ENCODE measurements at regions not wholly inside any gene's neighbourhood (a gene's known extent, or its start where the extent isn't known, plus 50 kb on each side); places are given as distances from the start of the nearest gene placed in this dataset.

DNA sequence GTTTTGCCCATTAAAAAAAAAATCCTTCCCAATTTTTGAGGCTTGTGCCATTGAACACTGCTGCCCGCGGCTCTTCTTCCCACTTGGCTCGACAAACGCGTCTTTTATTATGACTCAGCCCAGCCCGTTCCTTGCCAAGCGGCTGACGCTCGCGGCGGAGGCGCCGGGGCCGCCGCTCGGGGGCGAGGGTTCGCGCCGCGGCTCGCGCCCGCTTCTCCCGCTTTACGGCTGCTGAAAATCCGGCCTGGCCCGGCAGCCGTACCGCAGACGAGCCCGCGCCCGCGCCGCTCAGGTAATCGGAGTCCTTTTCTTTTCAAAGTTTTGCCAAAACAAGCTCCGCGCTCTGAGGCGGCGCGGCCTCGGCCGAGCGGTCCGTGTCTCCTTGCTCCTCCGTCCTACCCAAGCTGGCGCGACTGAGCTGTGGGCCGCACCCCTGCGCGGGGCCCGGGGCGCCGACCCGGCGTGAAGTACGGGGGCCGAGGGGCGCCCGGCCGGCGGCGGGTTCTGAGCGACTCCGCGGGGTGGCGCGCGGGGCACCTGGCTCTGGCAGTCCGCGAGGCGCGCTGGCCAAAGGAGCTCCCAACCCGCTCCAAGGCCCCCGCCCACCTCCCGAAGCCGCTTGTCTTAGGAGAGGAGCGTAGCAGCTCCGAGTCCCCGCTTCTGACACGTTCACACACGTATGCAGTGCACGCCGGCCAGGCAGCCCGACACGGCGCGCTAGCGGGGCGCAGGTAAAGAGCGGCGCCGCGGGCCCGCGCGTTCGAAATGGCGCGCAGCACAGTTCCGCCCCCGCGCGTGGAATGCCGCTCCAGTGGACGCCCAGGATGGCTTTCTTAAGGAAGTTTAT, 418.2 kb upstream of the NAALADL2 start (continued):
- TF ChIP-seq ZNF335 (tag by site-specific recombination; conservative IDR thresholded peaks at IDR 0.05) = no peak
- TF ChIP-seq, protein P1, sequence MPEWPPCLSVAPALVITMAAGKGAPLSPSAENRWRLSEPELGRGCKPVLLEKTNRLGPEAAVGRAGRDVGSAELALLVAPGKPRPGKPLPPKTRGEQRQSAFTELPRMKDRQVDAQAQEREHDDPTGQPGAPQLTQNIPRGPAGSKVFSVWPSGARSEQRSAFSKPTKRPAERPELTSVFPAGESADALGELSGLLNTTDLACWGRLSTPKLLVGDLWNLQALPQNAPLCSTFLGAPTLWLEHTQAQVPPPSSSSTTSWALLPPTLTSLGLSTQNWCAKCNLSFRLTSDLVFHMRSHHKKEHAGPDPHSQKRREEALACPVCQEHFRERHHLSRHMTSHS (tag by site-specific recombination; IDR thresholded peaks at IDR 0.05) = no peak
- TF ChIP-seq, protein P2, sequence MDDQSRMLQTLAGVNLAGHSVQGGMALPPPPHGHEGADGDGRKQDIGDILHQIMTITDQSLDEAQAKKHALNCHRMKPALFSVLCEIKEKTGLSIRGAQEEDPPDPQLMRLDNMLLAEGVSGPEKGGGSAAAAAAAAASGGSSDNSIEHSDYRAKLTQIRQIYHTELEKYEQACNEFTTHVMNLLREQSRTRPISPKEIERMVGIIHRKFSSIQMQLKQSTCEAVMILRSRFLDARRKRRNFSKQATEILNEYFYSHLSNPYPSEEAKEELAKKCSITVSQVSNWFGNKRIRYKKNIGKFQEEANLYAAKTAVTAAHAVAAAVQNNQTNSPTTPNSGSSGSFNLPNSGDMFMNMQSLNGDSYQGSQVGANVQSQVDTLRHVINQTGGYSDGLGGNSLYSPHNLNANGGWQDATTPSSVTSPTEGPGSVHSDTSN (CRISPR knock-in tag; IDR thresholded peaks at IDR 0.05) = no peak
- TF ChIP-seq, protein P3, sequence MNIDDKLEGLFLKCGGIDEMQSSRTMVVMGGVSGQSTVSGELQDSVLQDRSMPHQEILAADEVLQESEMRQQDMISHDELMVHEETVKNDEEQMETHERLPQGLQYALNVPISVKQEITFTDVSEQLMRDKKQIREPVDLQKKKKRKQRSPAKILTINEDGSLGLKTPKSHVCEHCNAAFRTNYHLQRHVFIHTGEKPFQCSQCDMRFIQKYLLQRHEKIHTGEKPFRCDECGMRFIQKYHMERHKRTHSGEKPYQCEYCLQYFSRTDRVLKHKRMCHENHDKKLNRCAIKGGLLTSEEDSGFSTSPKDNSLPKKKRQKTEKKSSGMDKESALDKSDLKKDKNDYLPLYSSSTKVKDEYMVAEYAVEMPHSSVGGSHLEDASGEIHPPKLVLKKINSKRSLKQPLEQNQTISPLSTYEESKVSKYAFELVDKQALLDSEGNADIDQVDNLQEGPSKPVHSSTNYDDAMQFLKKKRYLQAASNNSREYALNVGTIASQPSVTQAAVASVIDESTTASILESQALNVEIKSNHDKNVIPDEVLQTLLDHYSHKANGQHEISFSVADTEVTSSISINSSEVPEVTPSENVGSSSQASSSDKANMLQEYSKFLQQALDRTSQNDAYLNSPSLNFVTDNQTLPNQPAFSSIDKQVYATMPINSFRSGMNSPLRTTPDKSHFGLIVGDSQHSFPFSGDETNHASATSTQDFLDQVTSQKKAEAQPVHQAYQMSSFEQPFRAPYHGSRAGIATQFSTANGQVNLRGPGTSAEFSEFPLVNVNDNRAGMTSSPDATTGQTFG (tag by site-specific recombination; IDR thresholded peaks at IDR 0.05; ENCODE audit: borderline replicate concordance) = no peak
- TF ChIP-seq, protein P4, sequence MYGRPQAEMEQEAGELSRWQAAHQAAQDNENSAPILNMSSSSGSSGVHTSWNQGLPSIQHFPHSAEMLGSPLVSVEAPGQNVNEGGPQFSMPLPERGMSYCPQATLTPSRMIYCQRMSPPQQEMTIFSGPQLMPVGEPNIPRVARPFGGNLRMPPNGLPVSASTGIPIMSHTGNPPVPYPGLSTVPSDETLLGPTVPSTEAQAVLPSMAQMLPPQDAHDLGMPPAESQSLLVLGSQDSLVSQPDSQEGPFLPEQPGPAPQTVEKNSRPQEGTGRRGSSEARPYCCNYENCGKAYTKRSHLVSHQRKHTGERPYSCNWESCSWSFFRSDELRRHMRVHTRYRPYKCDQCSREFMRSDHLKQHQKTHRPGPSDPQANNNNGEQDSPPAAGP (tag by site-specific recombination; IDR thresholded peaks at IDR 0.05) = no peak
- TF ChIP-seq KLF9 (tag by site-specific recombination; IDR thresholded peaks at IDR 0.05; ENCODE audit: low read depth) = peak; percentile 62; the same call in 1 of the 2 replicates
- TF ChIP-seq ZNF426 (tag by site-specific recombination; IDR thresholded peaks at IDR 0.05) = no peak
- TF ChIP-seq ZNF16 (tag by site-specific recombination; IDR thresholded peaks at IDR 0.05; ENCODE audit: low read depth) = no peak
- TF ChIP-seq PRDM1 (tag by site-specific recombination; IDR thresholded peaks at IDR 0.05) = no peak
- TF ChIP-seq ZBTB48 (tag by site-specific recombination; IDR thresholded peaks at IDR 0.05) = no peak
- no peak for TF ChIP-seq ZNF664 (tag by site-specific recombination; IDR thresholded peaks at IDR 0.05)
- TF ChIP-seq RBAK (tag by site-specific recombination; IDR thresholded peaks at IDR 0.05) = no peak
- TF ChIP-seq, protein P5, sequence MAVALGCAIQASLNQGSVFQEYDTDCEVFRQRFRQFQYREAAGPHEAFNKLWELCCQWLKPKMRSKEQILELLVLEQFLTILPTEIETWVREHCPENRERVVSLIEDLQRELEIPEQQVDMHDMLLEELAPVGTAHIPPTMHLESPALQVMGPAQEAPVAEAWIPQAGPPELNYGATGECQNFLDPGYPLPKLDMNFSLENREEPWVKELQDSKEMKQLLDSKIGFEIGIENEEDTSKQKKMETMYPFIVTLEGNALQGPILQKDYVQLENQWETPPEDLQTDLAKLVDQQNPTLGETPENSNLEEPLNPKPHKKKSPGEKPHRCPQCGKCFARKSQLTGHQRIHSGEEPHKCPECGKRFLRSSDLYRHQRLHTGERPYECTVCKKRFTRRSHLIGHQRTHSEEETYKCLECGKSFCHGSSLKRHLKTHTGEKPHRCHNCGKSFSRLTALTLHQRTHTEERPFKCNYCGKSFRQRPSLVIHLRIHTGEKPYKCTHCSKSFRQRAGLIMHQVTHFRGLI (tag by site-specific recombination; IDR thresholded peaks at IDR 0.05) = peak; percentile 59; the same call in 1 of the 2 replicates
- TF ChIP-seq ZNF747 (tag by site-specific recombination; IDR thresholded peaks at IDR 0.05) = no peak
- TF ChIP-seq GLIS2 (tag by site-specific recombination; IDR thresholded peaks at IDR 0.05) = no peak
- TF ChIP-seq ZNF521 (tag by site-specific recombination; IDR thresholded peaks at IDR 0.05) = no peak
- peak; percentile 93 for TF ChIP-seq ZNF561 (tag by site-specific recombination; IDR thresholded peaks at IDR 0.05; ENCODE audit: borderline replicate concordance)
- no peak for TF ChIP-seq ZNF529 (tag by site-specific recombination; IDR thresholded peaks at IDR 0.05; ENCODE audit: insufficient replicate concordance)
- TF ChIP-seq ZNF354C (tag by site-specific recombination; IDR thresholded peaks at IDR 0.05; ENCODE audit: borderline replicate concordance, low read depth) = no peak
- TF ChIP-seq, protein P6, sequence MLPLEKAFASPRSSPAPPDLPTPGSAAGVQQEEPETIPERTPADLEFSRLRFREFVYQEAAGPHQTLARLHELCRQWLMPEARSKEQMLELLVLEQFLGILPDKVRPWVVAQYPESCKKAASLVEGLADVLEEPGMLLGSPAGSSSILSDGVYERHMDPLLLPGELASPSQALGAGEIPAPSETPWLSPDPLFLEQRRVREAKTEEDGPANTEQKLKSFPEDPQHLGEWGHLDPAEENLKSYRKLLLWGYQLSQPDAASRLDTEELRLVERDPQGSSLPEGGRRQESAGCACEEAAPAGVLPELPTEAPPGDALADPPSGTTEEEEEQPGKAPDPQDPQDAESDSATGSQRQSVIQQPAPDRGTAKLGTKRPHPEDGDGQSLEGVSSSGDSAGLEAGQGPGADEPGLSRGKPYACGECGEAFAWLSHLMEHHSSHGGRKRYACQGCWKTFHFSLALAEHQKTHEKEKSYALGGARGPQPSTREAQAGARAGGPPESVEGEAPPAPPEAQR (tag by site-specific recombination; IDR thresholded peaks at IDR 0.05) = no peak
- no peak for TF ChIP-seq ZNF571 (tag by site-specific recombination; IDR thresholded peaks at IDR 0.05)
- peak; percentile 35; the same call in 1 of the 2 replicates for TF ChIP-seq SP7 (tag by site-specific recombination; IDR thresholded peaks at IDR 0.05)
- TF ChIP-seq ZNF473 (tag by site-specific recombination; IDR thresholded peaks at IDR 0.05) = no peak
- TF ChIP-seq SCRT1 (tag by site-specific recombination; IDR thresholded peaks at IDR 0.05; ENCODE audit: borderline replicate concordance) = no peak
- TF ChIP-seq, protein P7, sequence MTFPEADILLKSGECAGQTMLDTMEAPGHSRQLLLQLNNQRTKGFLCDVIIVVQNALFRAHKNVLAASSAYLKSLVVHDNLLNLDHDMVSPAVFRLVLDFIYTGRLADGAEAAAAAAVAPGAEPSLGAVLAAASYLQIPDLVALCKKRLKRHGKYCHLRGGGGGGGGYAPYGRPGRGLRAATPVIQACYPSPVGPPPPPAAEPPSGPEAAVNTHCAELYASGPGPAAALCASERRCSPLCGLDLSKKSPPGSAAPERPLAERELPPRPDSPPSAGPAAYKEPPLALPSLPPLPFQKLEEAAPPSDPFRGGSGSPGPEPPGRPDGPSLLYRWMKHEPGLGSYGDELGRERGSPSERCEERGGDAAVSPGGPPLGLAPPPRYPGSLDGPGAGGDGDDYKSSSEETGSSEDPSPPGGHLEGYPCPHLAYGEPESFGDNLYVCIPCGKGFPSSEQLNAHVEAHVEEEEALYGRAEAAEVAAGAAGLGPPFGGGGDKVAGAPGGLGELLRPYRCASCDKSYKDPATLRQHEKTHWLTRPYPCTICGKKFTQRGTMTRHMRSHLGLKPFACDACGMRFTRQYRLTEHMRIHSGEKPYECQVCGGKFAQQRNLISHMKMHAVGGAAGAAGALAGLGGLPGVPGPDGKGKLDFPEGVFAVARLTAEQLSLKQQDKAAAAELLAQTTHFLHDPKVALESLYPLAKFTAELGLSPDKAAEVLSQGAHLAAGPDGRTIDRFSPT (tag by site-specific recombination; IDR thresholded peaks at IDR 0.05) = 0 out of 2 replicates have a peak, but pooled peaks have one; percentile 11
- TF ChIP-seq ZNF433 (tag by site-specific recombination; IDR thresholded peaks at IDR 0.05; ENCODE audit: low read depth) = no peak
- no peak for TF ChIP-seq ZNF677 (tag by site-specific recombination; IDR thresholded peaks at IDR 0.05)

Measured in HEK293 (cell line).